ENCODE measurements at regions not wholly inside any gene's neighbourhood (a gene's known extent, or its start where the extent isn't known, plus 50 kb on each side); places are given as distances from the start of the nearest gene placed in this dataset.

- DNase-seq (ENCODE audit: low read depth), result no peak
Observed at GRCh38 chr15:79185199-79185598, 94.6 kb upstream of the RASGRF1 start.

- DNase-seq (ENCODE audit: low read depth), result peak; percentile 35
Observed at GRCh38 chr15:79184465-79184892, 93.9 kb upstream of the RASGRF1 start.

DNA sequence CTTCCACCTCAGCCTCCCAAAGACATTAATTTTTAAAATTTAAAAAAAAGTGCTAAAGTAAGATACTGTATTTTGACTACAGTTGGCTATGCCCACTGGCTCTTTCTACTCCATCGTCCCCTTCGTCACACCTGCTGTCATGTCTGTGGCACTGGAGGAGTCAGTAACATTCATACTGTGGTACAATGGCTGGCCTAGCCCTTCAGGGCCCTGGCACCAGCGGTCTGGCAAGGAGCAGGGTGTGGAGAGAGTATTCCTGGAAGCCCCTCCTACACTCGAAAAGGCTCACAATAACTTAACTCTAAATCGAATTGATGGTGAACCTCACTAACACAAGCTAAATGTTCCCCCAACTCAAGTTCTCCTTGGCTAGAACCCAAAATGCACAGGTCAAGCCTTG lies 89.7 kb upstream of the RASGRF1 start:
- DNase-seq (ENCODE audit: low read depth), result no peak

- no peak for DNase-seq (ENCODE audit: low read depth)
Observed at GRCh38 chr15:79179597-79179996, 89.0 kb upstream of the RASGRF1 start.

- DNase-seq (ENCODE audit: low read depth), result no peak
Observed at GRCh38 chr15:79179108-79179561, 88.6 kb upstream of the RASGRF1 start.

GRCh38 chr15:79178594-79178993 lies 88.0 kb upstream of the RASGRF1 start:
- no peak for DNase-seq (ENCODE audit: low read depth)

- no peak for DNase-seq (ENCODE audit: low read depth)
Observed at GRCh38 chr15:79176151-79176550, 85.6 kb upstream of the RASGRF1 start.

DNA sequence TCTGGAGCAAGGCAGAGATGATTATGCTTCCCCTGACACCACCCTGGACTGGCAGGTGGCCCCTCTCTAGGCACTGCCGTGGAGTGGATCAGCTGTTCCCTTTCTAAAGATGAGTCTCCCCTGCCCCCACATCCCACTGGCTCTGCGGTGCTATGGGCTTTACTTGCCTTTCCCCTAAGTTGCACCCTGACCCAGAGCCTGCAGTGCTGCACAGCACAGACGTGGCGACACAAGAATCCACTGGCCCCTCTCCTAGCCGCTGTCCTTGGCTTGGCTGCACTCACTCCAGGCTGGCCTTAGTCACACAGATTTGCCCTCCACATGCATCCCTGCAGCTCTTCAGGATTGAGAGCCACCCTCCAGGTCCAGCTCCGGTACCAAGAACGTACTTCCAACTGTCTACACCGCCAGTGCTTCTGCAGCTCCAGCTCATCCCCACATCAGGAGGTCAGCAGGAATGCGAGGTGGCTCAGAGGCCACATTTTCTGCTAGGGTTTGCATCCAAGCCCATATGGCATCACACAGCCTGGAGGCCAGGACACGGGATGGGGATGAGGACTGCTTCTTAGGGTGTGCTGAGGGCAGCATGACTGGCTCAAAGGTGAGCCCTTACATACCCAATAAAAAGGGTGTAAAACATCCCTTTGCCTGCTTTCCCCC lies 82.4 kb upstream of the RASGRF1 start:
- DNase-seq (ENCODE audit: low read depth), result no peak

- DNase-seq (ENCODE audit: low read depth), result no peak
Observed at GRCh38 chr15:79172032-79172481, 81.5 kb upstream of the RASGRF1 start.

DNA sequence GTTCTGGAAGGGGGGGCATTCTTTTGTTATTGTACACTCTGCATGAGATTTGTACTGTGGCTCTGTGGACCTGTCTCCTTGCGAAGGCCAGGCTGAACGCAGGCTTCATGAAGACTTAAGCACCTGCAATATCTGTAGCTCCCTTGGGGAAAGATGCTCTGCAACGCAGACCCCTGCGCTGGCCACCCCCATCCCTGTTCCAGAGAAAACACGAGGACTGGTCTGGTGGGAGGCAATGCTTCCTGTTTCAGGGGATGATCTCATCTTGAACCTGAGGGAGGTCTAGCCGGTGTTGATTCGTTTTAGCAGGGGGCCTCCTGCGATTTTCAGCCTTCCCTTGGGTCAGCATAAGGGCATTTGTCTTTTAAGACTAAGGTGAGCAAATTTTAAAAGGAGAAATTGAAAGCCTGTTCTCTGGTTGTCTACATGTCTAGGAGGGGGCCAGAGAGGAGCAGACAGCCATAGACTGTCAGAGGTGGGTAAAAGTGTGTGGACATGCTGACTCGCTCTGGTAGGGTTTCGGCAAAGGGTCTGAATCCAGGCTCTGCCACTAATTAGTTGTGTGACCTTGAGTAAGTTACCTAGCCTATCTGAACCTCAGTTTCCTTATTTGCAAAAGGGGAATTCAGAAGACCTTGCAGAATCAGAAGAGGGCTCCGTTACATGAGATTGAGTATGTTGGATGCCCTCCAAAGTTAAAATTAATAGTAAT lies 80.9 kb upstream of the RASGRF1 start:
- DNase-seq (ENCODE audit: low read depth), result no peak

GRCh38 chr15:79170256-79170664 lies 79.7 kb upstream of the RASGRF1 start:
- DNase-seq (ENCODE audit: low read depth), result no peak

GRCh38 chr15:79169526-79170133 lies 79.0 kb upstream of the RASGRF1 start:
- no peak for DNase-seq (ENCODE audit: low read depth)

DNA sequence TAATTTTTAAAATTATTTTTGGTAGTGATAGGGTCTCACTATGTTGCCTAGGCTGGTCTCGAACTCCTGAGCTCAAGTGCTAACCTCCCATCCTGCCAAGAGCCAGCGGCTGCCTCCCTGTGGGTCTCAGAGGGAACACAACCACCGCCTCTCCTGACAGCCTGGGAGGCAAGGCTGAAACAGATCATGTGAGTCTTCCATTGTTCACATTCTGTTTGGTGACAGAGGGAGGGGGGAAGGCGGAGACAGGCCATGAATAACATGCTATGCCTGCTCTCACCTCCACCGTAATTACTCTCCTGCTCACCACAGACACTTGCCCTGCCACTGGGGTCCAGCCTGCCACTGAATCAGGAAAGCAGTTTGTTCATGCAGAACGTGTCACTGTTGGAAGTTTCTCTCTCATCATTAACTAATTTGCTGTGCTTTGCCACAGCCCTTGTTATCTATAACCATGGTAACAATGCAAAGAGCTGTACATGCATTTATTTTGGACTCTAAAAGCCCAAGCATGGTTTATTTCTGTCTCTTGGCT lies 78.4 kb upstream of the RASGRF1 start:
- DNase-seq (ENCODE audit: low read depth), result no peak

DNA sequence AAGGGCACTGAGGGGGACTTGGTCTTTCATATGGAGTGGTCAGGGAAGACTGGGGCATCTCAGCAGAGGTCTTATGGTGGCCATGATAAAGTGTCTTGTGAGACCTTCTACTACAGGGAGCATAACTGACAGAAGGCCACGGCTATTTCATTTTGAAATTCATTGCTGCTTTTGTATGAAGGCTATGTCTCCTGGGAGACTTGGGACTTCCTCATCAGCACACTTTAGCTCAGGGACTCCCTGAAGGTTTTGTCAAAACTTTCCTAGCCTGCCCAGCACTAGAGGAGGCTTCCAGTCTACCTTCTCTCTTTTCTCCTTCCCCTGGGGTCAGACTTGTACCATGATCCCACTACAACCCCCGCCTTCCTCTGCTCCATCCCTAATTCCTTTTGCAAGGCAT lies 77.2 kb upstream of the RASGRF1 start:
- no peak for DNase-seq (ENCODE audit: low read depth)

DNA sequence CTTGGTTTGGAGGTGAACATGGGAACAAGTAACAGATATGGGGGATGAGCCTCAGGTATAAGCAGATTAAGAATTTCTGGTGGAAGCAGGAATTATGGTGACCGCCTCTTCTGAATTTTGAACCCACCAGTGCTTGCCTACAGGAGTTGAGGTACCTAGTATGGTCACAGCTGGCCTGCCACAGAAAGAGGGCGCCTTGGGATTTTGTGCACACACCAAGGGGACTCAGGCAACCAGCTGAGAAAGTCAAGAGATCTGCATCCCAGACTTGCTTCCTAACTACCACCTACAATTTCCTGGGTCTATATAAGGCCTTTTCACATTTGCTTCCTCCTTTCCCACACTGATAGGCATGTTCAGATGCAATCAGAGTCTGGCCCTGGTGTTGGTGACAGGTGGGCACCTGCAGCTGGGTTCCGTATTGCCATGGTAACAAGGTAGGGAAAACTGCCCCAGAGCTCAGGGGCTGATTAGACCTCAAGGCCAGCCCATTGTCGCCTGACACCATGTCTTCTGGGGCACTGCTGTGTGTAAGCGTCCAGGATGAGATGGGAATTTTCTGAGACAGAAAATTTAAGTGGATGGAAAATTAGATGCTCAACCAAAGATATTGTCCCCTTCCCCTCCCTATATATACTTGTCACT lies 75.9 kb upstream of the RASGRF1 start:
- no peak for DNase-seq (ENCODE audit: low read depth)

DNA sequence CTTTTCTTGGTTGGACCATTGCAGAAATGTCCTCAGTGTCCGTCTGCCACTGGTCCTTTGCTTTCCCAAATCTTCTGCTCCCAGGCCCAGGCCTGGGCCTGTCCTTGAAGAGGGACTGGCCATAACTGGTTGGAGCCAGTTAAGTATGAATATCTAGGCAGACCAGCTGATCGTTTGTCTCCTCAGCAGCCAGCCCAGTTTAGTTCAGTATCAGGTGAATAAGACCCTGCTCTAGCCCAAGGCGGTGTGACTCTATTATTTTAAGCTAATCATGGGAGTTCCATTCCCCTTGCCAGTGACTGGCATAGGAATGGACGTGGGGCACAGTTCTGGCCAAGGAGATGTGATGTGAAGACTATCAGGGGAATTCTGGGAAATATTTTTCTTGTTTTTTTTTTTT lies 73.9 kb upstream of the RASGRF1 start:
- DNase-seq (ENCODE audit: low read depth), result no peak

DNA sequence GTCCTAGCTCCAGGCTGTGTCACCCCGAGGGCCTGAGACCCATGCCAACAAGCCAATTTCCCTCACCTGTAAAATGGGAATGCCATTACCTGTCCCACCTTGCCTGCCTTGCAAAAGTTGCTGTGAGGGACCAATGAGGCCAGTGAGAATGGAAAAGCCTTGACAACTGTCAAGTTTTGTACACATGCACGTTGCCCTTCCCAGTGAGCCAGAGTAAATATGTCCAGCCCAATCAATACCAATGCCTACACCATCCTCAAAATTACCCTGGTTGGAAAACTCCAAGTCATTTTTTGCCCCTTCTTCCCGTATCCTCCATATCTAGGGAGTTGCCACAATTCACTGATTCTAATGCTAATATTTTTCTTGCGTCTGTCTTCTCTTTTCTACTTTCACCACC lies 73.5 kb upstream of the RASGRF1 start:
- DNase-seq (ENCODE audit: low read depth), result no peak

- DNase-seq (ENCODE audit: low read depth), result no peak
Observed at GRCh38 chr15:79163395-79163794, 72.8 kb upstream of the RASGRF1 start.

- DNase-seq (ENCODE audit: low read depth), result no peak
Observed at GRCh38 chr15:79161837-79162508, 71.4 kb upstream of the RASGRF1 start.

DNA sequence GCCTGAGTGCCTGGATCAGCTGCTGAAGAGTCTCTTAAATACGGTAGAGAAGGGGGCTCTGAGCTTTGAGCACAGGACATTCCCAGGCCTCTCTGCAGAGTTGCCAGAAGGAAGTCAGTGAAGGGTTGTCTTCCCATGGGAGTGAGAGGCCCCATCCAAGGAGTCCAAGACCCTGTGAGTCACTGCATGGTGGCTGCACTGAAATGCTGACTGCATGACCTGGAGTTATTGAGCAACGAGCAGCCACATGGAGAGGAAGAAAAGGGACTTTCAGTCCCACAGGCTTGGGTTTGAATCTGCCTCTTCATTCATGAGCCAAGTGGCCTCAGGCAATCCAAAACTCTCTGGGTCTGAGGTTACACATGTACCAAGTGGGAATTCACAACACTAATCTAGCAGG lies 69.6 kb upstream of the RASGRF1 start:
- DNase-seq (ENCODE audit: low read depth), result no peak

- no peak for DNase-seq (ENCODE audit: low read depth)
Observed at GRCh38 chr15:79157631-79158592, 67.3 kb upstream of the RASGRF1 start.
